ENCODE measurements at regions not wholly inside any gene's neighbourhood (a gene's known extent, or its start where the extent isn't known, plus 50 kb on each side); places are given as distances from the start of the nearest gene placed in this dataset.
A peak's percentile ranks its signal among the peaks of the same experiment; 100 is the strongest.

- H3K4me2 ChIP-seq (ENCODE audit: insufficient read depth, insufficient read length, low read length), result no peak overlapping the region
- H3K27me3 ChIP-seq (ENCODE audit: insufficient read depth, low read length), result no peaks in the 10 kb centered on the region
- peak; percentile 16; the same call in 2 of the 3 replicates for TF ChIP-seq CTCF (conservative IDR thresholded peaks at IDR 0.05)
- no peak overlapping the region for H4K8ac ChIP-seq (replicated peaks; ENCODE audit: insufficient read length, low read depth, low read length)
- Mint-ChIP-seq H3K4me3 (no peak overlapping the region), H3K4me1 (peaks cover 0 to 6% of the 10 kb centered on the region in 2 experiments; a peak in 1 of 4 replicates), H3K27ac (no peak overlapping the region), H3K36me3 (ENCODE audit: insufficient read depth in 1 of 3, low read depth in 3 of 3) (no peaks in the 10 kb centered on the region; a peak in 1 of 7 replicates), H3K9me3 (no peaks in the 10 kb centered on the region), H3K27me3 (ENCODE audit: low read depth) (no peaks in the 10 kb centered on the region; the same call in 1 of the 2 replicates)
- H3K79me1 ChIP-seq (ENCODE audit: insufficient read depth, low read depth, low read length, poor library complexity, severe bottlenecking), result no peaks in the 10 kb centered on the region
- no peak overlapping the region for H3K18ac ChIP-seq (ENCODE audit: insufficient read length, low read depth, low read length)
- H3K4ac ChIP-seq (ENCODE audit: low read depth, low read length), result no peak overlapping the region
- no peak overlapping the region for H2BK12ac ChIP-seq (ENCODE audit: insufficient read length, low read depth, low read length)
- H2BK20ac ChIP-seq (ENCODE audit: low read depth, low read length, poor library complexity, severe bottlenecking), result no peak overlapping the region
- H3K23ac ChIP-seq (ENCODE audit: insufficient read length, low read depth, low read length), result no peak overlapping the region
- no peak overlapping the region for H3K27ac ChIP-seq (ENCODE audit: insufficient read length, low read depth, low read length)
- H3K9ac ChIP-seq (ENCODE audit: extremely low read depth, insufficient read length, low read length), result no peak overlapping the region
- no peaks in the 10 kb centered on the region for H3K9me3 ChIP-seq (ENCODE audit: control insufficient read depth, low read depth, low read length)
- no peak overlapping the region for H2BK5ac ChIP-seq (ENCODE audit: insufficient read length, low read length)
- no peak overlapping the region for H3T11ph ChIP-seq (ENCODE audit: low read length)
- H3K4me1 ChIP-seq (ENCODE audit: insufficient read depth, low read length), result no peaks in the 10 kb centered on the region
- H4K91ac ChIP-seq (ENCODE audit: insufficient read length, low read depth, low read length), result no peak overlapping the region
- no CpG with 5 or more reads among the region's 6 CpGs for WGBS (ENCODE audit: extremely low coverage, insufficient read length, low lambda C conversion rate)
- H2BK120ac ChIP-seq (ENCODE audit: low read depth, low read length, poor library complexity, severe bottlenecking), result no peak overlapping the region
- H4K20me1 ChIP-seq (ENCODE audit: control insufficient read depth, insufficient read depth, insufficient read length), result no peaks in the 10 kb centered on the region
- H2BK15ac ChIP-seq (ENCODE audit: low read depth, low read length), result no peak overlapping the region
- H4K5ac ChIP-seq (ENCODE audit: insufficient read length, low read depth, low read length), result no peak overlapping the region
- no peaks in the 10 kb centered on the region for H3K79me2 ChIP-seq (ENCODE audit: insufficient read depth, low read length)
- no peaks in the 10 kb centered on the region for H3K23me2 ChIP-seq (ENCODE audit: insufficient read length, low read depth, low read length, poor library complexity, severe bottlenecking)
- H3K56ac ChIP-seq (ENCODE audit: insufficient read length, low read depth, low read length), result no peak overlapping the region
- no peak overlapping the region for H2AFZ ChIP-seq (ENCODE audit: low read length)
- no peak overlapping the region for H2AK5ac ChIP-seq (ENCODE audit: insufficient read length, low read length)
- DNase-seq, result no peak
- H3K14ac ChIP-seq (ENCODE audit: insufficient read depth, low read length), result no peak overlapping the region
These were observed 254.5 kb upstream of the RORA start for GRCh38 chr15:61483599-61483998.
